GM23338 (cell line): ENCODE measurements at regions not wholly inside any gene's neighbourhood (a gene's known extent, or its start where the extent isn't known, plus 50 kb on each side); places are given as distances from the start of the nearest gene placed in this dataset.

Experiments
- ATAC-seq: fragments of 200-7000 bp; cut with Tn5 transposase; 3 replicates; pipeline ENCODE4 v1.9.1; 2020
- DNase-seq: peaks from one replicate; pipeline ENCODE4 v3.0.0-alpha.2; 2015; ENCODE audit warnings: low spot score
- H2AFZ ChIP-seq: fragments of 200-600 bp; sonication (generic); 2 replicates; pipeline ENCODE4 v1.8.0; 2016; ENCODE audit warnings: antibody characterized with exemption, mild to moderate bottlenecking, moderate library complexity
- H3F3A ChIP-seq: fragments of 200-600 bp; sonication (generic); replicated peaks from 2 replicates; pipeline ENCODE4 v1.8.0; 2017; ENCODE audit warnings: antibody characterized with exemption, mixed run types, low read depth
- H3K27ac ChIP-seq: fragments of 200-600 bp; sonication (generic); 2 replicates; pipeline ENCODE4 v1.6.1; 2016; ENCODE audit warnings: low read depth
- H3K27me3 ChIP-seq: fragments of 200-600 bp; sonication (generic); 2 replicates; pipeline ENCODE4 v1.8.0; 2016; ENCODE audit warnings: mild to moderate bottlenecking, mixed run types, moderate library complexity; ENCODE audit not compliant: insufficient read depth
- H3K36me3 ChIP-seq: fragments of 200-600 bp; sonication (generic); 2 replicates; pipeline ENCODE4 v1.8.0; 2016; ENCODE audit warnings: mild to moderate bottlenecking; ENCODE audit not compliant: insufficient read depth
- H3K4me1 ChIP-seq: fragments of 200-600 bp; sonication (generic); 2 replicates; pipeline ENCODE4 v1.8.0; 2016; ENCODE audit warnings: mild to moderate bottlenecking, moderate library complexity; ENCODE audit not compliant: insufficient read depth
- H3K4me2 ChIP-seq: fragments of 200-600 bp; sonication (generic); 2 replicates; pipeline ENCODE4 v1.7.1; 2017; ENCODE audit warnings: mixed run types
- H3K4me3 ChIP-seq: fragments of 200-600 bp; sonication (generic); 2 replicates; pipeline ENCODE4 v1.6.1; 2016; ENCODE audit warnings: mixed run types
- H3K79me2 ChIP-seq: fragments of 200-600 bp; sonication (generic); replicated peaks from 2 replicates; pipeline ENCODE4 v1.8.0; 2017; ENCODE audit warnings: mild to moderate bottlenecking; ENCODE audit not compliant: insufficient read depth
- H3K9me2 ChIP-seq: fragments of 200-600 bp; sonication (generic); 2 replicates; pipeline ENCODE4 v1.8.0; 2017; ENCODE audit not compliant: insufficient read depth
- H4K20me1 ChIP-seq: fragments of 200-600 bp; sonication (generic); replicated peaks from 2 replicates; pipeline ENCODE4 v1.8.0; 2017; ENCODE audit warnings: mild to moderate bottlenecking; ENCODE audit not compliant: insufficient read depth
- H3K27ac Mint-ChIP-seq: 2 replicates; pipeline ENCODE4 v1.8.0; 2020; ENCODE audit warnings: inconsistent platforms, mild to moderate bottlenecking, moderate library complexity, mixed read lengths
- H3K27me3 Mint-ChIP-seq: 3 replicates; pipeline ENCODE4 v1.8.0; 2022; ENCODE audit warnings: low read depth, mild to moderate bottlenecking, moderate library complexity, mixed read lengths, inconsistent platforms; ENCODE audit not compliant: insufficient read depth, poor library complexity
- H3K36me3 Mint-ChIP-seq: 3 replicates; pipeline ENCODE4 v1.8.0; 2021; ENCODE audit warnings: low read depth, mild to moderate bottlenecking, inconsistent platforms, moderate library complexity, mixed read lengths
- H3K4me1 Mint-ChIP-seq: 3 replicates; pipeline ENCODE4 v1.8.0; 2020; ENCODE audit warnings: mild to moderate bottlenecking, inconsistent platforms, mixed read lengths
- H3K4me3 Mint-ChIP-seq: 3 replicates; pipeline ENCODE4 v1.8.0; 2021; ENCODE audit warnings: moderate library complexity, mild to moderate bottlenecking, inconsistent platforms, mixed read lengths
- H3K9me3 Mint-ChIP-seq: 3 replicates; pipeline ENCODE4 v1.8.0; 2020; ENCODE audit warnings: moderate library complexity, mild to moderate bottlenecking, inconsistent platforms, mixed read lengths
- CREB1 ChIP-seq: fragments of 250-450 bp; sonication (Bioruptor Pico); IDR thresholded peaks from 2 replicates; pipeline ENCODE4 v1.5.0; 2020; ENCODE audit warnings: low read depth, mild to moderate bottlenecking, moderate library complexity
- CTCF ChIP-seq, 2 experiments: fragments of 200-600 bp in 1 of 2; sonication (generic) in 1 of 2; conservative IDR thresholded peaks; 2 replicates each; pipeline versions ENCODE4 v1.5.1 to v1.6.1; 2016 to 2017; ENCODE audit warnings: antibody characterized with exemption in 2 of 2, low read depth in 2 of 2, mild to moderate bottlenecking in 2 of 2, moderate library complexity in 1 of 2
- EZH2 ChIP-seq: fragments of 200-600 bp; sonication (generic); IDR thresholded peaks from one replicate; pipeline ENCODE4 v1.8.0; 2017; ENCODE audit warnings: antibody characterized with exemption, mild to moderate bottlenecking, low read depth; ENCODE audit not compliant: unreplicated experiment
- EZH2phosphoT487 ChIP-seq: fragments of 200-600 bp; sonication (generic); IDR thresholded peaks from one replicate; pipeline ENCODE4 v1.8.1; 2018; ENCODE audit warnings: antibody characterized with exemption; ENCODE audit not compliant: unreplicated experiment
- JUNB ChIP-seq: IDR thresholded peaks from one replicate; pipeline ENCODE4 v1.6.1; 2016; ENCODE audit warnings: antibody characterized with exemption; ENCODE audit not compliant: unreplicated experiment
- ZNF462 ChIP-seq: fragments of 250-450 bp; sonication (Bioruptor Pico); IDR thresholded peaks from 2 replicates; pipeline ENCODE4 v1.5.0; 2020; ENCODE audit warnings: mild to moderate bottlenecking, moderate library complexity
- TF ChIP-seq, protein P1 (sequence below): IDR thresholded peaks from 2 replicates; pipeline ENCODE4 v1.6.1; 2016; ENCODE audit warnings: antibody characterized with exemption
- TF ChIP-seq, protein P2 (sequence below): IDR thresholded peaks from one replicate; pipeline ENCODE4 v1.6.1; 2018; ENCODE audit warnings: antibody characterized with exemption; ENCODE audit not compliant: unreplicated experiment

- Histone ChIP-seq H3K4me3 (no peak overlapping the region), H3F3A (no peaks in the 10 kb centered on the region), H3K36me3 (no peaks in the 10 kb centered on the region), H3K9me2 (no peaks in the 10 kb centered on the region), H3K79me2 (no peaks in the 10 kb centered on the region), H3K27me3 (no peaks in the 10 kb centered on the region), H4K20me1 (no peaks in the 10 kb centered on the region), H3K4me1 (no peaks in the 10 kb centered on the region), H3K27ac (no peak overlapping the region), H3K4me2 (no peak overlapping the region), H2AFZ (no peak overlapping the region)
- H3K9me3 Mint-ChIP-seq, result no peaks in the 10 kb centered on the region
- peaks cover 3% of the 10 kb centered on the region for H3K27me3 Mint-ChIP-seq
- no peaks in the 10 kb centered on the region for H3K36me3 Mint-ChIP-seq
- TF ChIP-seq JUNB (no peak), ZNF462 (CRISPR knock-in tag) (no peak), EZH2 (no peak), CTCF (conservative IDR thresholded peaks at IDR 0.05; ENCODE audit: low read depth in 2 of 2) (no peak), EZH2phosphoT487 (no peak), CREB1 (CRISPR knock-in tag) (no peak)
- TF ChIP-seq, protein P1, sequence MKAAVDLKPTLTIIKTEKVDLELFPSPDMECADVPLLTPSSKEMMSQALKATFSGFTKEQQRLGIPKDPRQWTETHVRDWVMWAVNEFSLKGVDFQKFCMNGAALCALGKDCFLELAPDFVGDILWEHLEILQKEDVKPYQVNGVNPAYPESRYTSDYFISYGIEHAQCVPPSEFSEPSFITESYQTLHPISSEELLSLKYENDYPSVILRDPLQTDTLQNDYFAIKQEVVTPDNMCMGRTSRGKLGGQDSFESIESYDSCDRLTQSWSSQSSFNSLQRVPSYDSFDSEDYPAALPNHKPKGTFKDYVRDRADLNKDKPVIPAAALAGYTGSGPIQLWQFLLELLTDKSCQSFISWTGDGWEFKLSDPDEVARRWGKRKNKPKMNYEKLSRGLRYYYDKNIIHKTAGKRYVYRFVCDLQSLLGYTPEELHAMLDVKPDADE, result no peak
- TF ChIP-seq, protein P2, sequence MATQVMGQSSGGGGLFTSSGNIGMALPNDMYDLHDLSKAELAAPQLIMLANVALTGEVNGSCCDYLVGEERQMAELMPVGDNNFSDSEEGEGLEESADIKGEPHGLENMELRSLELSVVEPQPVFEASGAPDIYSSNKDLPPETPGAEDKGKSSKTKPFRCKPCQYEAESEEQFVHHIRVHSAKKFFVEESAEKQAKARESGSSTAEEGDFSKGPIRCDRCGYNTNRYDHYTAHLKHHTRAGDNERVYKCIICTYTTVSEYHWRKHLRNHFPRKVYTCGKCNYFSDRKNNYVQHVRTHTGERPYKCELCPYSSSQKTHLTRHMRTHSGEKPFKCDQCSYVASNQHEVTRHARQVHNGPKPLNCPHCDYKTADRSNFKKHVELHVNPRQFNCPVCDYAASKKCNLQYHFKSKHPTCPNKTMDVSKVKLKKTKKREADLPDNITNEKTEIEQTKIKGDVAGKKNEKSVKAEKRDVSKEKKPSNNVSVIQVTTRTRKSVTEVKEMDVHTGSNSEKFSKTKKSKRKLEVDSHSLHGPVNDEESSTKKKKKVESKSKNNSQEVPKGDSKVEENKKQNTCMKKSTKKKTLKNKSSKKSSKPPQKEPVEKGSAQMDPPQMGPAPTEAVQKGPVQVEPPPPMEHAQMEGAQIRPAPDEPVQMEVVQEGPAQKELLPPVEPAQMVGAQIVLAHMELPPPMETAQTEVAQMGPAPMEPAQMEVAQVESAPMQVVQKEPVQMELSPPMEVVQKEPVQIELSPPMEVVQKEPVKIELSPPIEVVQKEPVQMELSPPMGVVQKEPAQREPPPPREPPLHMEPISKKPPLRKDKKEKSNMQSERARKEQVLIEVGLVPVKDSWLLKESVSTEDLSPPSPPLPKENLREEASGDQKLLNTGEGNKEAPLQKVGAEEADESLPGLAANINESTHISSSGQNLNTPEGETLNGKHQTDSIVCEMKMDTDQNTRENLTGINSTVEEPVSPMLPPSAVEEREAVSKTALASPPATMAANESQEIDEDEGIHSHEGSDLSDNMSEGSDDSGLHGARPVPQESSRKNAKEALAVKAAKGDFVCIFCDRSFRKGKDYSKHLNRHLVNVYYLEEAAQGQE, result no peak
- ATAC-seq (peak; percentile 66; the same call in 2 of the 3 replicates), DNase-seq (peak; percentile 64)
- no peak overlapping the region for H3K4me3 Mint-ChIP-seq
- H3K4me1 Mint-ChIP-seq, result no peaks in the 10 kb centered on the region
- H3K27ac Mint-ChIP-seq, result 0 out of 2 replicates have a peak overlapping the region, but pooled peaks have one; percentile 15
Measured at GRCh38 chr4:111454961-111455360, 690.3 kb upstream of the FAM241A start.
